Prostate gland (tissue), 2 donors: ENCODE measurements at regions not wholly inside any gene's neighbourhood (a gene's known extent, or its start where the extent isn't known, plus 50 kb on each side); places are given as distances from the start of the nearest gene placed in this dataset.

ENCODE experiments used
- DNase-seq: peaks from one replicate; pipeline ENCODE4 v3.0.0-alpha.2; 2019; ENCODE audit warnings: low spot score
- H3K27ac ChIP-seq, 2 donors: fragments of 200-600 bp; sonication (generic); 2 replicates each; pipeline ENCODE4 v1.5.1; 2017 to 2019
- H3K27me3 ChIP-seq: fragments of 200-600 bp; sonication (generic); replicated peaks from 2 replicates; pipeline ENCODE4 v1.5.1; 2019; ENCODE audit not compliant: insufficient read depth
- H3K36me3 ChIP-seq, 2 donors: fragments of 200-600 bp; sonication (generic); 1 replicate in 1 of 2; 2 replicates in 1 of 2; pipeline versions ENCODE4 v1.5.1 to v1.8.1; 2017 to 2019
- H3K4me1 ChIP-seq: fragments of 200-600 bp; sonication (generic); replicated peaks from 2 replicates; pipeline ENCODE4 v1.5.1; 2019
- H3K4me3 ChIP-seq, 2 donors: fragments of 200-600 bp; sonication (generic); 2 replicates each; pipeline ENCODE4 v1.5.1; 2017 to 2019
- H3K9me3 ChIP-seq: fragments of 200-600 bp; sonication (generic); 2 replicates; pipeline ENCODE4 v1.5.1; 2017
- CTCF ChIP-seq, 4 experiments: fragments of 200-600 bp in 2 of 4; fragments of 450-650 bp in 2 of 4; sonication (generic) in 2 of 4; IDR thresholded peaks; 1 replicate in 3 of 4; 2 replicates in 1 of 4; pipeline ENCODE4 v1.5.1; 2016 to 2019; ENCODE audit warnings: antibody characterized with exemption in 4 of 4, mild to moderate bottlenecking in 2 of 4, moderate library complexity in 2 of 4
- POLR2A ChIP-seq: fragments of 450-650 bp; IDR thresholded peaks from one replicate; pipeline ENCODE4 v1.6.1; 2016; ENCODE audit warnings: antibody characterized with exemption, mild to moderate bottlenecking
- POLR2AphosphoS5 ChIP-seq: sonication (generic); formaldehyde crosslinking; IDR thresholded peaks from one replicate; pipeline ENCODE4 v1.6.1; 2017; ENCODE audit warnings: antibody characterized with exemption
- WGBS: methylation state at CpG from one replicate; pipeline ENCODE4 v1.1.5; 2018; 5-methylcytosine and 5-hydroxymethylcytosine counted together
- intact Hi-C: fragments of 100-400 bp; cut with DNase I; formaldehyde crosslinking; loops from one replicate; pipeline ENCODE4 v1.14.2; 2022

GRCh38 chr5:68088302-68088701, 127.3 kb upstream of the PIK3R1 start:
- intact Hi-C loops, result no loop called here
- no peak for TF ChIP-seq CTCF (IDR thresholded peaks at IDR 0.05)
- TF ChIP-seq POLR2A, result no peak
- TF ChIP-seq POLR2AphosphoS5, result no peak
- Histone ChIP-seq H3K27me3 (no peaks in the 10 kb centered on the region), H3K9me3 (no peaks in the 10 kb centered on the region), H3K36me3 (no peaks in the 10 kb centered on the region), H3K4me3 (no peak overlapping the region), H3K4me1 (no peaks in the 10 kb centered on the region), H3K27ac (no peak overlapping the region)
- no peak for DNase-seq
- 81% methylated on average over 3 of the region's 3 CpGs for WGBS

- no peaks in the 10 kb centered on the region for H3K9me3 ChIP-seq
- no peaks in the 10 kb centered on the region for H3K27me3 ChIP-seq
- H3K27ac ChIP-seq, result no peak overlapping the region
- TF ChIP-seq POLR2A, result no peak
- no peak for TF ChIP-seq POLR2AphosphoS5
- TF ChIP-seq CTCF (IDR thresholded peaks at IDR 0.05), result no peak
- WGBS, result 25% methylated on average over 3 of the region's 3 CpGs
- DNase-seq, result peak; percentile 16
- intact Hi-C loops, result no loop called here
- H3K4me1 ChIP-seq, result no peaks in the 10 kb centered on the region
- H3K36me3 ChIP-seq, result no peaks in the 10 kb centered on the region
- no peak overlapping the region for H3K4me3 ChIP-seq
Measured at GRCh38 chr5:68087866-68088265, 127.7 kb upstream of the PIK3R1 start.

GRCh38 chr5:68086857-68087256, 128.7 kb upstream of the PIK3R1 start:
- WGBS, result 61% methylated on average over 7 of the region's 7 CpGs
- H3K4me1 ChIP-seq, result no peaks in the 10 kb centered on the region
- TF ChIP-seq CTCF (IDR thresholded peaks at IDR 0.05), result no peak
- no peak for TF ChIP-seq POLR2AphosphoS5
- no peak for TF ChIP-seq POLR2A
- H3K4me3 ChIP-seq, result no peak overlapping the region
- H3K27ac ChIP-seq, result no peak overlapping the region
- H3K36me3 ChIP-seq, result no peaks in the 10 kb centered on the region
- intact Hi-C loops, result no loop called here
- H3K9me3 ChIP-seq, result no peaks in the 10 kb centered on the region
- no peak for DNase-seq
- H3K27me3 ChIP-seq, result no peaks in the 10 kb centered on the region

- Histone ChIP-seq H3K4me3 (no peak overlapping the region), H3K36me3 (no peaks in the 10 kb centered on the region), H3K9me3 (no peaks in the 10 kb centered on the region), H3K4me1 (no peaks in the 10 kb centered on the region), H3K27me3 (no peaks in the 10 kb centered on the region), H3K27ac (no peak overlapping the region)
- TF ChIP-seq POLR2AphosphoS5 (no peak), POLR2A (no peak), CTCF (IDR thresholded peaks at IDR 0.05) (no peak)
- DNase-seq, result no peak
- WGBS, result 88% methylated on average over 7 of the region's 7 CpGs
- intact Hi-C loops, result no loop called here
Measured at GRCh38 chr5:68086439-68086838, 129.1 kb upstream of the PIK3R1 start.

GRCh38 chr5:68084396-68084795, 131.2 kb upstream of the PIK3R1 start:
- H3K27ac ChIP-seq, result no peak overlapping the region
- H3K9me3 ChIP-seq, result no peaks in the 10 kb centered on the region
- no peaks in the 10 kb centered on the region for H3K4me1 ChIP-seq
- intact Hi-C loops, result no loop called here
- no peak for DNase-seq
- H3K36me3 ChIP-seq, result no peaks in the 10 kb centered on the region
- H3K27me3 ChIP-seq, result no peaks in the 10 kb centered on the region
- TF ChIP-seq CTCF (IDR thresholded peaks at IDR 0.05) (no peak), POLR2A (no peak), POLR2AphosphoS5 (no peak)
- no peak overlapping the region for H3K4me3 ChIP-seq
